C4-2B (cell line): ENCODE measurements at regions not wholly inside any gene's neighbourhood (a gene's known extent, or its start where the extent isn't known, plus 50 kb on each side); places are given as distances from the start of the nearest gene placed in this dataset.

Experiments used
- H3K27ac ChIP-seq: fragments of 450-650 bp; 2 replicates; pipeline ENCODE4 v1.5.1; 2017
- CTCF ChIP-seq: fragments of 450-650 bp; conservative IDR thresholded peaks from 2 replicates; pipeline ENCODE4 v1.5.1; 2017; ENCODE audit warnings: mild to moderate bottlenecking
- ZFX ChIP-seq: fragments of 450-650 bp; IDR thresholded peaks from 2 replicates; pipeline ENCODE4 v1.6.1; 2017

DNA sequence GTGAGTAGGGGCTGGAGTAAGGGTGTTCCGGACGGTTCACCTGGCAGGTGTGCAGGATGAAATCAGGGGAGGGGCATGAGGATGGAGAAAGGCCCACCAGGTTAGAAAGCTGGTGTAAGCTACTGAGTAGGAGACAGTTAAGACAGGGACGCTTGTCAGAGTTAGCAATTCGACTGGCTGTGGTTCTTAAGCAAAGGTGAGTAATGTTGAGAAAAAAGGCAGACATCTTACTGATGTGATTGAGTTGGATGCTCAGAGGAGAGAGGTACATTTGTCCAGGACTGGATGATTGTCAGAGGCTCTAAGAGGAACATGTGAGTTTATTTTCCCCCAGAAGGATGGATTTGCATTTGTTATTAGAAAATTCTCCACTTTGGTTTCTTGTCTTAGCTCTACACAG, 90.5 kb upstream of the MGAT5 start:
- H3K27ac ChIP-seq = no peak overlapping the region
- TF ChIP-seq ZFX = no peak
- no peak for TF ChIP-seq CTCF

DNA sequence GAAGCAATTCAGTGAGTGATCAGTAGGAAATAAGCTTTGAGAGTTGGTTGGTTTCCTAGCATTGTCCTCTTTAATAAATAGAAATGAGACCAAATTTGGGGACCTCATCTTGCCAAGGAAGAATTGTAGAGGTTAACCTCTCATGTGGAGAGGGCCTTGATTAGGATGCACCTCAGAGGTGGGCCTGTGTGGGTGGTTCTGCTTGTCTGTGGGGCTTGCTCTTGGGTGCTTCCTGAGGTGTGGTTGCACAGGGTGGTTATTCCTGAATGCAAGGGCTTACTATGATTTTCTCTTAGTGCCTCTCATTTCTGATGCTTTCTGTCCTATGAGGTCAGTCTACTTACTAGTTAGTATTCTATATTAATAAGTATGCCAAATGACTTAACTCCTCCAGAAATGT, 89.6 kb upstream of the MGAT5 start:
- H3K27ac ChIP-seq = no peak overlapping the region
- TF ChIP-seq ZFX (no peak), CTCF (no peak)

- no peak overlapping the region for H3K27ac ChIP-seq
- TF ChIP-seq CTCF (no peak), ZFX (no peak)
Measured at GRCh38 chr2:134167015-134167414, 86.9 kb upstream of the MGAT5 start.

- no peak overlapping the region for H3K27ac ChIP-seq
- TF ChIP-seq ZFX (no peak), CTCF (no peak)
Measured at GRCh38 chr2:134169788-134170187, 84.1 kb upstream of the MGAT5 start.

- TF ChIP-seq CTCF = no peak
- TF ChIP-seq ZFX = no peak
- H3K27ac ChIP-seq = no peak overlapping the region
Measured at GRCh38 chr2:134170294-134170693, 83.6 kb upstream of the MGAT5 start.

GRCh38 chr2:134170700-134171099, 83.2 kb upstream of the MGAT5 start:
- no peak for TF ChIP-seq CTCF

DNA sequence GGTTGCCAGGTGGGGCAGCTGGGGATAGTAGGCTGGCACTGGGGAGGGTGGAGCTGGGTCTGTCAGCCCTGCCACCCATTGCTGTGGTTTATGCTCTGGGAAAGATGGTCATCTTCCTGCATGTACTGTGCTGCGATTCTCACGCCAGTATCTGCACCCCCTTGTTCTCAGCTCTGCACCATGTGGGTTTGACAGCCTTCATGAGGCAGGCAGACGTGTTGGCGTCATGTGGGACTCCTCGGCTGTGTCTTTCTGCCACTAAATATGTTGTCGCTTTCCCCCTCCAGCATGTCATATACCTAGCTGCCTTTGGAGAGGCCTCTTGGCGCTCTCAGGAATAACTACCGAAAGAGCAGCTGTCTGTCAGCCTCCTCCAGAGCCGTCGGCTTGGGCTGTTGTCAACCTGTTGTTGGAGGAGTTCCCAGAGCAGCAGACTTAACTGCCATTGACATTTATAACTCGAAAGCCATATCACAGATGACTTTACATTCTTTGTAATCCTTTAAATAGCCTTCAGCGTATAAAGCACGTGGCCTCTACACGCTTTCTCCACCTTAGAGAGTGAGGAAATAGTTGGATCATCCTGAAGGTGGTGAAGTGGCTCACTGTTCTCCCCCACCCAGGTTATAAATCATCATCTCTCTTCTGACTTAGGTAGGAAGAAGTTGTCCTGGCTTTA, 80.4 kb upstream of the MGAT5 start:
- H3K27ac ChIP-seq = no peak overlapping the region
- no peak for TF ChIP-seq CTCF
- no peak for TF ChIP-seq ZFX

More at GRCh38 chr2:134170700-134171099, 83.2 kb upstream of the MGAT5 start:
- no peak overlapping the region for H3K27ac ChIP-seq
